ENCODE measurements at regions not wholly inside any gene's neighbourhood (a gene's known extent, or its start where the extent isn't known, plus 50 kb on each side); places are given as distances from the start of the nearest gene placed in this dataset.

GRCh38 chr17:72378414-72379390 lies 257.9 kb downstream of the SOX9 start:
- no peak for DNase-seq

GRCh38 chr17:72379516-72379915 lies 258.7 kb downstream of the SOX9 start:
- Histone ChIP-seq H3K27me3 (replicated peaks) (no peaks in the 10 kb centered on the region), H3K4me3 (ENCODE audit: low read depth, low read length) (no peak overlapping the region), H3K36me3 (replicated peaks) (no peaks in the 10 kb centered on the region), H3K27ac (no peak overlapping the region)
- in situ Hi-C loops (cut with HindIII; ENCODE audit: low pct_ligation_motif_present, low sequenced_read_pairs) = no loop called here
- no peak for TF ChIP-seq CTCF (IDR thresholded peaks at IDR 0.05; ENCODE audit: low read depth, low read length, missing control alignments)
- DNase-seq = no peak

More at GRCh38 chr17:72378414-72379390, 257.9 kb downstream of the SOX9 start:
- no peak overlapping the region for H3K27ac ChIP-seq
- in situ Hi-C loops (cut with HindIII; ENCODE audit: low pct_ligation_motif_present, low sequenced_read_pairs) = no loop called here
- no peaks in the 10 kb centered on the region for H3K36me3 ChIP-seq (replicated peaks)
- no peaks in the 10 kb centered on the region for H3K27me3 ChIP-seq (replicated peaks)
- no peak overlapping the region for H3K4me3 ChIP-seq (ENCODE audit: low read depth, low read length)
- no peak for TF ChIP-seq CTCF (IDR thresholded peaks at IDR 0.05; ENCODE audit: low read depth, low read length, missing control alignments)

- no peaks in the 10 kb centered on the region for H3K36me3 ChIP-seq (replicated peaks)
- H3K27me3 ChIP-seq (replicated peaks) = no peaks in the 10 kb centered on the region
- in situ Hi-C loops (cut with HindIII; ENCODE audit: low pct_ligation_motif_present, low sequenced_read_pairs) = no loop called here
- H3K27ac ChIP-seq = no peak overlapping the region
- H3K4me3 ChIP-seq (ENCODE audit: low read depth, low read length) = no peak overlapping the region
- no peak for TF ChIP-seq CTCF (IDR thresholded peaks at IDR 0.05; ENCODE audit: low read depth, low read length, missing control alignments)
- DNase-seq = no peak
Measured at GRCh38 chr17:72380120-72380519, 259.3 kb downstream of the SOX9 start.

- H3K4me3 ChIP-seq (ENCODE audit: low read depth, low read length) = no peak overlapping the region
- H3K36me3 ChIP-seq (replicated peaks) = no peaks in the 10 kb centered on the region
- in situ Hi-C loops (cut with HindIII; ENCODE audit: low pct_ligation_motif_present, low sequenced_read_pairs) = no loop called here
- DNase-seq = no peak
- H3K27me3 ChIP-seq (replicated peaks) = no peaks in the 10 kb centered on the region
- H3K27ac ChIP-seq = no peak overlapping the region
- no peak for TF ChIP-seq CTCF (IDR thresholded peaks at IDR 0.05; ENCODE audit: low read depth, low read length, missing control alignments)
Measured at GRCh38 chr17:72380737-72381136, 259.9 kb downstream of the SOX9 start.

- Histone ChIP-seq H3K36me3 (replicated peaks) (no peaks in the 10 kb centered on the region), H3K27ac (no peak overlapping the region), H3K4me3 (ENCODE audit: low read depth, low read length) (no peak overlapping the region), H3K27me3 (replicated peaks) (no peaks in the 10 kb centered on the region)
- TF ChIP-seq CTCF (IDR thresholded peaks at IDR 0.05; ENCODE audit: low read depth, low read length, missing control alignments) = no peak
- no peak for DNase-seq
- in situ Hi-C loops (cut with HindIII; ENCODE audit: low pct_ligation_motif_present, low sequenced_read_pairs) = no loop called here
Measured at GRCh38 chr17:72381597-72382397, 261.0 kb downstream of the SOX9 start.

All from brain microvascular endothelial cell (primary cell).